IMR-90 (cell line): ENCODE measurements at regions not wholly inside any gene's neighbourhood (a gene's known extent, or its start where the extent isn't known, plus 50 kb on each side); places are given as distances from the start of the nearest gene placed in this dataset.

Experiments used
- BHLHE40 ChIP-seq: fragments of 150-350 bp; IDR thresholded peaks from 2 replicates; pipeline ENCODE4 v1.6.1; 2016; ENCODE audit warnings: mild to moderate bottlenecking, low read depth, low read length
- CEBPB ChIP-seq: IDR thresholded peaks from 2 replicates; pipeline ENCODE4 v1.6.1; 2012; ENCODE audit warnings: low read depth, low read length, improper control_type of control experiment
- CTCF ChIP-seq: conservative IDR thresholded peaks from 2 replicates; pipeline ENCODE4 v1.5.1; 2012; ENCODE audit warnings: mild to moderate bottlenecking, low read depth, low read length, improper control_type of control experiment
- ELK1 ChIP-seq: fragments of 150-350 bp; IDR thresholded peaks from 2 replicates; pipeline ENCODE4 v1.6.1; 2016; ENCODE audit warnings: low read depth, mild to moderate bottlenecking, low read length, moderate library complexity, borderline replicate concordance
- FOS ChIP-seq: fragments of 150-350 bp; IDR thresholded peaks from 2 replicates; pipeline ENCODE4 v1.6.1; 2016; ENCODE audit warnings: low read depth, low read length
- MXI1 ChIP-seq: IDR thresholded peaks from 2 replicates; pipeline ENCODE4 v1.6.1; 2012; ENCODE audit warnings: low read depth, mild to moderate bottlenecking, low read length, moderate library complexity, borderline replicate concordance
- NFE2L2 ChIP-seq: fragments of 150-350 bp; IDR thresholded peaks from 2 replicates; pipeline ENCODE4 v1.6.1; 2016; ENCODE audit warnings: low read depth, mild to moderate bottlenecking, low read length
- POLR2A ChIP-seq: IDR thresholded peaks from 2 replicates; pipeline ENCODE4 v1.6.1; 2012; ENCODE audit warnings: mild to moderate bottlenecking, low read depth, low read length
- RAD21 ChIP-seq: IDR thresholded peaks from 2 replicates; pipeline ENCODE4 v1.6.1; 2012; ENCODE audit warnings: low read length, improper control_type of control experiment
- SMC3 ChIP-seq: fragments of 150-350 bp; IDR thresholded peaks from 2 replicates; pipeline ENCODE4 v1.6.1; 2016; ENCODE audit warnings: low read depth, mild to moderate bottlenecking, antibody characterized with exemption, low read length, moderate library complexity
- USF2 ChIP-seq: fragments of 150-350 bp; IDR thresholded peaks from 2 replicates; pipeline ENCODE4 v1.6.1; 2017; ENCODE audit warnings: mild to moderate bottlenecking, antibody characterized with exemption, low read length, low read depth

GRCh38 chr5:158055111-158055501 is 196.2 kb upstream of the CLINT1 start:
- TF ChIP-seq CTCF (no peak), POLR2A (no peak), USF2 (no peak), MXI1 (no peak), ELK1 (no peak), FOS (no peak), BHLHE40 (no peak), SMC3 (no peak), RAD21 (no peak), CEBPB (no peak), NFE2L2 (no peak)
